ENCODE measurements at regions not wholly inside any gene's neighbourhood (a gene's known extent, or its start where the extent isn't known, plus 50 kb on each side); places are given as distances from the start of the nearest gene placed in this dataset.

- H3K36me3 ChIP-seq (replicated peaks in 1 of 2; ENCODE audit: insufficient read depth in 1 of 2, low read depth in 2 of 2): no peaks in the 10 kb centered on the region
- no peaks in the 10 kb centered on the region for H3K27me3 ChIP-seq
- no peaks in the 10 kb centered on the region for H3K9me3 ChIP-seq
- no peak overlapping the region for H3K27ac ChIP-seq
- ATAC-seq (no peak), DNase-seq (no peak)
- no peaks in the 10 kb centered on the region for H3K4me1 ChIP-seq
- H3K4me3 ChIP-seq: no peak overlapping the region
- intact Hi-C loops (cut with DNase I): no loop called here
- 86 to 92% methylated on average over 3 of the region's 3 CpGs for WGBS, 2 donors
- TF ChIP-seq CTCF (IDR thresholded peaks at IDR 0.05) (no peak), POLR2A (IDR thresholded peaks at IDR 0.05) (no peak)
Measured at GRCh38 chr3:18024715-18025114, 282.3 kb upstream of the TBC1D5 start.

- ATAC-seq (no peak), DNase-seq (no peak)
- H3K27ac ChIP-seq: no peak overlapping the region
- no peak overlapping the region for H3K4me3 ChIP-seq
- no peaks in the 10 kb centered on the region for H3K9me3 ChIP-seq
- no peaks in the 10 kb centered on the region for H3K4me1 ChIP-seq
- WGBS, 2 donors: 31 to 36% methylated on average over 4 of the region's 4 CpGs
- H3K27me3 ChIP-seq: no peaks in the 10 kb centered on the region
- intact Hi-C loops (cut with DNase I): no loop called here
- TF ChIP-seq CTCF (IDR thresholded peaks at IDR 0.05) (no peak), POLR2A (IDR thresholded peaks at IDR 0.05) (no peak)
- no peaks in the 10 kb centered on the region for H3K36me3 ChIP-seq (replicated peaks in 1 of 2; ENCODE audit: insufficient read depth in 1 of 2, low read depth in 2 of 2)
Measured at GRCh38 chr3:18019161-18019495, 276.7 kb upstream of the TBC1D5 start.

GRCh38 chr3:18018491-18019160 lies 276.2 kb upstream of the TBC1D5 start:
- no peak overlapping the region for H3K4me3 ChIP-seq
- DNase-seq (no peak), ATAC-seq (no peak)
- no peaks in the 10 kb centered on the region for H3K27me3 ChIP-seq
- H3K27ac ChIP-seq: no peak overlapping the region
- intact Hi-C loops (cut with DNase I): no loop called here
- WGBS, 2 donors: 45 to 48% methylated on average over 5 of the region's 5 CpGs
- H3K4me1 ChIP-seq: no peaks in the 10 kb centered on the region
- no peaks in the 10 kb centered on the region for H3K9me3 ChIP-seq
- TF ChIP-seq CTCF (IDR thresholded peaks at IDR 0.05) (no peak), POLR2A (IDR thresholded peaks at IDR 0.05) (no peak)
- no peaks in the 10 kb centered on the region for H3K36me3 ChIP-seq (replicated peaks in 1 of 2; ENCODE audit: insufficient read depth in 1 of 2, low read depth in 2 of 2)

- intact Hi-C loops (cut with DNase I): no loop called here
- Histone ChIP-seq H3K36me3 (replicated peaks in 1 of 2; ENCODE audit: insufficient read depth in 1 of 2, low read depth in 2 of 2) (no peaks in the 10 kb centered on the region), H3K4me1 (no peaks in the 10 kb centered on the region), H3K27me3 (no peaks in the 10 kb centered on the region), H3K27ac (no peak overlapping the region), H3K4me3 (no peak overlapping the region), H3K9me3 (no peaks in the 10 kb centered on the region)
- 63 to 76% methylated on average over 7 of the region's 7 CpGs for WGBS, 2 donors
- TF ChIP-seq POLR2A (IDR thresholded peaks at IDR 0.05) (no peak), CTCF (IDR thresholded peaks at IDR 0.05) (no peak)
- no peak for DNase-seq
- no peak for ATAC-seq
Measured at GRCh38 chr3:18016366-18016765, 273.9 kb upstream of the TBC1D5 start.

- no peaks in the 10 kb centered on the region for H3K27me3 ChIP-seq
- no peaks in the 10 kb centered on the region for H3K36me3 ChIP-seq (replicated peaks in 1 of 2; ENCODE audit: insufficient read depth in 1 of 2, low read depth in 2 of 2)
- DNase-seq: no peak
- WGBS, 2 donors: 62 to 78% methylated on average over 4 of the region's 4 CpGs
- no peak for ATAC-seq
- H3K4me3 ChIP-seq: no peak overlapping the region
- intact Hi-C loops (cut with DNase I): no loop called here
- TF ChIP-seq CTCF (IDR thresholded peaks at IDR 0.05) (no peak), POLR2A (IDR thresholded peaks at IDR 0.05) (no peak)
- no peaks in the 10 kb centered on the region for H3K4me1 ChIP-seq
- H3K27ac ChIP-seq: no peak overlapping the region
- no peaks in the 10 kb centered on the region for H3K9me3 ChIP-seq
Measured at GRCh38 chr3:18012933-18013332, 270.5 kb upstream of the TBC1D5 start.
